CD4-positive, alpha-beta memory T cell (primary cell): ENCODE measurements at regions not wholly inside any gene's neighbourhood (a gene's known extent, or its start where the extent isn't known, plus 50 kb on each side); places are given as distances from the start of the nearest gene placed in this dataset.

Experiments used
- CTCF ChIA-PET: fragments of 350-600 bp; sonication (Branson Sonifier 250); formaldehyde crosslinking; loops from one replicate; lab custom pipeline; 2021; ENCODE audit warnings: inconsistent platforms; ENCODE audit not compliant: partially characterized antibody; lab: Charles Lee
- POLR2A ChIA-PET: fragments of 350-600 bp; sonication (Branson Sonifier 250); formaldehyde crosslinking; loops from one replicate; lab custom pipeline; 2021; ENCODE audit not compliant: partially characterized antibody; lab: Charles Lee
- DNase-seq, 5 donors: peaks; one replicate each; pipeline versions ENCODE4 v3.0.0 to v3.0.0-alpha.2; 2020 to 2022; ENCODE audit warnings: mixed read lengths in 1 of 5
- H3K27ac ChIP-seq: one replicate; pipeline ENCODE4 v1.7.0; 2013; ENCODE audit warnings: low read depth, low read length
- H3K27me3 ChIP-seq: 2 replicates; pipeline ENCODE4 v1.7.0; 2013; ENCODE audit warnings: mild to moderate bottlenecking, low read length, moderate library complexity; ENCODE audit not compliant: insufficient read depth
- H3K36me3 ChIP-seq: 2 replicates; pipeline ENCODE4 v1.7.0; 2013; ENCODE audit warnings: mild to moderate bottlenecking, low read length, moderate library complexity; ENCODE audit not compliant: insufficient read depth
- H3K4me1 ChIP-seq: 2 replicates; pipeline ENCODE4 v1.7.0; 2013; ENCODE audit warnings: mild to moderate bottlenecking, low read length, moderate library complexity; ENCODE audit not compliant: insufficient read depth
- H3K4me3 ChIP-seq, 2 donors: one replicate each; pipeline ENCODE4 v1.7.0; 2013; ENCODE audit warnings: low read length in 2 of 2, mild to moderate bottlenecking in 1 of 2
- H3K9me3 ChIP-seq, 2 donors: one replicate each; pipeline ENCODE4 v1.7.0; 2013; ENCODE audit warnings: low read length in 2 of 2, control low read depth in 1 of 2; ENCODE audit not compliant: control insufficient read depth in 1 of 2
- H3K27ac Mint-ChIP-seq, 7 donors: one replicate each; pipeline ENCODE4 v1.8.0; 2020 to 2021; ENCODE audit warnings: mixed read lengths in 7 of 7, mild to moderate bottlenecking in 6 of 7, inconsistent platforms in 3 of 7, moderate library complexity in 3 of 7
- H3K27me3 Mint-ChIP-seq, 2 donors: one replicate each; pipeline ENCODE4 v1.8.0; 2020 to 2021; ENCODE audit warnings: mixed read lengths in 2 of 2
- H3K36me3 Mint-ChIP-seq, 2 donors: one replicate each; pipeline ENCODE4 v1.8.0; 2020 to 2021; ENCODE audit warnings: mixed read lengths in 2 of 2, inconsistent platforms in 1 of 2, mild to moderate bottlenecking in 1 of 2
- H3K4me1 Mint-ChIP-seq, 4 donors: one replicate each; pipeline ENCODE4 v1.8.0; 2020 to 2021; ENCODE audit warnings: mixed read lengths in 4 of 4, mild to moderate bottlenecking in 1 of 4
- H3K4me3 Mint-ChIP-seq, 8 donors: one replicate each; pipeline ENCODE4 v1.8.0; 2020 to 2021; ENCODE audit warnings: mixed read lengths in 8 of 8, mild to moderate bottlenecking in 7 of 8, moderate library complexity in 6 of 8, inconsistent platforms in 3 of 8
- H3K9me3 Mint-ChIP-seq, 8 donors: one replicate each; pipeline ENCODE4 v1.8.0; 2020 to 2021; ENCODE audit warnings: mixed read lengths in 8 of 8, mild to moderate bottlenecking in 5 of 8, inconsistent platforms in 3 of 8, moderate library complexity in 1 of 8
- intact Hi-C: fragments of 100-400 bp; cut with micrococcal nuclease; formaldehyde crosslinking; loops from one replicate; pipeline ENCODE4 v1.15.1; 2023

DNA sequence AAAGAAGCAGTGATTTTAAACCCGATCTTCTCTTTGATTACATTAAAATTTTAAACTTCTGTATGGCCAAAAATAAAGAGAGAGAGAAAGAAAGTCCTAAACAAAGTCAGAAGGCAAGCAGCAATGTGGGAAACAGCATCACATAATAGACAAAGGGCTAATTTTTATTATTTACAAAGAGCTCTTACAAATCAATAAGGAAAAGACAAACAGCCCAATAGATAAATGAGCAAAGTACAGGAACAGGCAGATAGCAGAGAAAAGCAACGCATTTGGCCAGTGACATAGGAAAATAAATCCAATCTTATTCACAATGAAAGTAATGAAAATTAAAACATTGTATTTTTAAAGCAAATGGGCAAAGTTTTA lies 93.1 kb downstream of the SALL1 start:
- no peak overlapping the region for H3K27ac ChIP-seq
- no peak overlapping the region for H3K4me3 ChIP-seq
- H3K27me3 Mint-ChIP-seq = peaks cover 5 to 13% of the 10 kb centered on the region in 2 donors
- H3K27ac Mint-ChIP-seq = no peak overlapping the region
- no peaks in the 10 kb centered on the region for H3K36me3 Mint-ChIP-seq
- ChIA-PET POLR2A (no interaction called here), CTCF (no interaction called here)
- peaks cover 0 to 3% (median 0%) of the 10 kb centered on the region in 8 donors for H3K9me3 Mint-ChIP-seq
- no peaks in the 10 kb centered on the region for H3K9me3 ChIP-seq
- H3K27me3 ChIP-seq = no peaks in the 10 kb centered on the region
- no peaks in the 10 kb centered on the region for H3K36me3 ChIP-seq
- no peak for DNase-seq
- no peak overlapping the region for H3K4me3 Mint-ChIP-seq
- H3K4me1 Mint-ChIP-seq = no peaks in the 10 kb centered on the region
- intact Hi-C loops = no loop called here
- H3K4me1 ChIP-seq = no peaks in the 10 kb centered on the region

DNA sequence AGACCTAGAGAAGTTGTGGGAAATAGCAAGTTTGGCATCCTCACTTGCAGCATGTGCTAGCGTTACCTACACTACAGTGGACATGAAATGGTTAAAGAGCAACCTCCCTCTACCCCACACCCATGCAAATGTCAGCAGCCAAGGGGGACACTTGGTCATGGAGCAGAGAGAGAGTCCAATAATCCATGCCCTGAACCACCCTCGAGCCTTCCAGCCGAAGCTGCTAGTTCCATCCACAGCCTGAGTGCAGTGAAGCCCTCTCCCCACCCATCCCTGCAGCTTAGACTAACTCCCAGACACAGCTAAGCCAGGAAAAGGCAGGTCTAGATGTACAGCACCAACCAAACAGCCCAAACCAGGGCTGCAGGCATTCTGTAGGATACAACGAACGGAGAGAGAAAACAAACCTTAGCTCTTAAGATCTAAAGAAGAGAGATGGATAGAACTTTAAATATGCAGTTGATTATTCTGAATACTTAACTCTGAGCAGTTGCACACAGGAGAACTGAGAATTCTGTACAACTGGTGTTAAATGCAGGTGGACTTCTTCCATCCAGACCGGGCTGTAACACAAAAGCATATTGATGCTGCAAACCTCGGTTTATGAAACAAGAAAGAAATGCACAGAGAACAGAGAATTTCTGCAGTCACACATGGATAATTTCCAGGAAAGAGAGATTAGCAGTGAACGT lies 93.8 kb downstream of the SALL1 start:
- intact Hi-C loops = no loop called here
- no peak for DNase-seq
- H3K36me3 ChIP-seq = no peaks in the 10 kb centered on the region
- Mint-ChIP-seq H3K9me3 (peaks cover 0 to 3% (median 0%) of the 10 kb centered on the region in 8 donors), H3K27me3 (peaks cover 5 to 13% of the 10 kb centered on the region in 2 donors), H3K4me1 (no peaks in the 10 kb centered on the region), H3K4me3 (no peak overlapping the region), H3K36me3 (no peaks in the 10 kb centered on the region), H3K27ac (no peak overlapping the region)
- POLR2A ChIA-PET = no interaction called here
- no peak overlapping the region for H3K4me3 ChIP-seq
- CTCF ChIA-PET = no interaction called here
- H3K27me3 ChIP-seq = no peaks in the 10 kb centered on the region
- no peaks in the 10 kb centered on the region for H3K4me1 ChIP-seq
- H3K27ac ChIP-seq = no peak overlapping the region
- H3K9me3 ChIP-seq = no peaks in the 10 kb centered on the region

DNA sequence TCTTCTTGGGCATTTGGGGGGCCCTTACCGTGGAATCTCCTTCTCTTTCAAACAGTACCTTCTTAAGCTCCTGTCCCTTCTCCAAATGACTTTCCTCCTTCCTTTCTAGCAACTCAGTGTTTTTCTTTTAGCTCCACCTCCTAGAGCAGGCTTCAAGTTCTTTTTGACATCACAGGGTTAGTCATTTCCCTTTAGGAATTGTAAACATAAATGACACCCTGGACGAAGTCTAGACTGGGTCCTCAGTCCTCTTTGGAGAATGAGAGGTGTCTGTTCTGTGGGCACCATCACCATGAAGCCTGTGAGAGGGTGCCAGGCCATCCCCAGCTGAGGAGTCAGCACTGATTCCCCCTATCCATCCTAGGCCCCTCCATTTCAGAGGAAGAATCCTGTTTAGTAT lies 94.7 kb downstream of the SALL1 start:
- Mint-ChIP-seq H3K27ac (no peak overlapping the region), H3K4me3 (no peak overlapping the region), H3K36me3 (no peaks in the 10 kb centered on the region), H3K27me3 (peaks cover 2 to 13% of the 10 kb centered on the region in 2 donors), H3K4me1 (no peaks in the 10 kb centered on the region), H3K9me3 (peaks cover 0 to 3% (median 0%) of the 10 kb centered on the region in 8 donors)
- CTCF ChIA-PET = no interaction called here
- POLR2A ChIA-PET = no interaction called here
- Histone ChIP-seq H3K4me1 (no peaks in the 10 kb centered on the region), H3K36me3 (no peaks in the 10 kb centered on the region), H3K27me3 (no peaks in the 10 kb centered on the region), H3K27ac (no peak overlapping the region), H3K4me3 (no peak overlapping the region), H3K9me3 (no peaks in the 10 kb centered on the region)
- intact Hi-C loops = no loop called here
- DNase-seq = no peak

DNA sequence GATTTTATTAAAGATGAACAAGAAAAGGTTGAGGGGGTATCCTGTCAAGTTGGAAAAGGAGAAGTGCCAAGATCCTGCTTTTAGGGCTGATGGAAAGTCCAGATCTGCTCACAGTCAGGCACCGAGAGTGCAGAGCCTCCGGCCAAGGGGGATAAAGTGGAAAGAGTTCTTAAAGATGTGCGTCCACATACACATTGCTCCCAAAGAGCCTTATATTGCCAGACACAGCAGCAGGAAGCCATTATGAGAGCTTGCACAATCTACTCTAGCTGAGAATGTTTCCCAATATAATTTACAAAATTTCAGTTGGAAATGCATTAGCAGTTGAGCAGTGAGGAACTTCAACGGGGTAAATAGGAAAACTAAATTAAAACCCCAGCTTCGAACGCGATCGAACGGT lies 95.6 kb downstream of the SALL1 start:
- Mint-ChIP-seq H3K4me1 (no peaks in the 10 kb centered on the region), H3K36me3 (no peaks in the 10 kb centered on the region), H3K27ac (no peak overlapping the region), H3K27me3 (peaks cover 2 to 13% of the 10 kb centered on the region in 2 donors), H3K9me3 (peaks cover 0 to 3% (median 0%) of the 10 kb centered on the region in 8 donors), H3K4me3 (no peak overlapping the region)
- H3K27me3 ChIP-seq = no peaks in the 10 kb centered on the region
- H3K4me1 ChIP-seq = no peaks in the 10 kb centered on the region
- ChIA-PET CTCF (no interaction called here), POLR2A (no interaction called here)
- H3K36me3 ChIP-seq = no peaks in the 10 kb centered on the region
- no peak overlapping the region for H3K27ac ChIP-seq
- H3K9me3 ChIP-seq = no peaks in the 10 kb centered on the region
- no peak overlapping the region for H3K4me3 ChIP-seq
- intact Hi-C loops = no loop called here
- no peak for DNase-seq

DNA sequence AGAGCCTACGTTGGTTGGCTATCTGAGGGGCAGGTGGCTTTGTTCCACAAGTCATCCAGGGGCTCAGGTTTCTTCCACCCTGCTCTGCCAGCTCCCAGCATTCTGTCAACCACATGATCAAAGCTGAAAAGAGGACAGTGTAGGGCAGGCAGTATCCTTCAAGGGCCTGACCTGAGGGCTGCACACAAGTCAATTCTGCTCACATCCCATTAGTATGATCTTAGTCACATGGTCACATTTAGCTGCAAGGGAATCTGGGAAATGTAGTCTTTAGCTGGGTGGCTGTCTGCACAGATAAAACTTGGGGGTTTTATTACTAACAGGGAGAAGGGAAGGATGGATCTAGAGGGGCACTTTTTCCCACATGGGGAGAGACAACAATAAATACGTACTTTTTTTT lies 97.3 kb downstream of the SALL1 start:
- Mint-ChIP-seq H3K4me3 (no peak overlapping the region), H3K36me3 (no peaks in the 10 kb centered on the region)

DNA sequence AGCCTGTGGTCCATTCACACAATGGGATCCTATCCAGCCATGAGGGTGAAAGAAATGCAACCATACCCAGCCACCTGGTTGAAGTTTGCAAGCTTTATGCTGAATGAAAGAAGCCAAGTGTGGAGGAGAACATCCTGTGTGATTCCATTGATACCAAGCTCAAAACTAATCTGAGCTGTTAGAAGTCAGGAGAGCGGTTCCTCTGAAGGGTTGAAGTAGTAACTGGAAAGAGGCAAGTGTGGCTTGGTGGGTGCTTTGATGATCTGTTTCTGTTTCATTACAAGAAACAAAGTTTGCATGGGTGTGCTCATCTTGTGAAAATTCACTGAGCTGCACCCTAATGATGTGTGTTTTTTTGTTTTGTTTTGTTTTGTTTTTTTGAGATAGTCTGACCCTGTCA lies 99.4 kb downstream of the SALL1 start:
- H3K27me3 Mint-ChIP-seq = peaks cover 2 to 5% of the 10 kb centered on the region in 2 donors
- ChIA-PET CTCF (no interaction called here), POLR2A (no interaction called here)
- Histone ChIP-seq H3K27me3 (no peaks in the 10 kb centered on the region), H3K4me1 (no peaks in the 10 kb centered on the region), H3K27ac (no peak overlapping the region), H3K36me3 (no peaks in the 10 kb centered on the region), H3K9me3 (no peaks in the 10 kb centered on the region), H3K4me3 (no peak overlapping the region)
- no peaks in the 10 kb centered on the region for H3K36me3 Mint-ChIP-seq
- H3K4me3 Mint-ChIP-seq = no peak overlapping the region
- H3K9me3 Mint-ChIP-seq = peaks cover 0 to 3% (median 0%) of the 10 kb centered on the region in 8 donors
- intact Hi-C loops = no loop called here
- no peak overlapping the region for H3K27ac Mint-ChIP-seq
- DNase-seq = no peak
- H3K4me1 Mint-ChIP-seq = no peaks in the 10 kb centered on the region

More for the DNA sequence above, 97.3 kb downstream of the SALL1 start:
- POLR2A ChIA-PET = no interaction called here
- peaks cover 0 to 3% (median 0%) of the 10 kb centered on the region in 8 donors for H3K9me3 Mint-ChIP-seq
- CTCF ChIA-PET = no interaction called here
- H3K27me3 Mint-ChIP-seq = peaks cover 2 to 13% of the 10 kb centered on the region in 2 donors
- Histone ChIP-seq H3K9me3 (no peaks in the 10 kb centered on the region), H3K36me3 (no peaks in the 10 kb centered on the region), H3K4me3 (no peak overlapping the region), H3K27me3 (no peaks in the 10 kb centered on the region), H3K27ac (no peak overlapping the region), H3K4me1 (no peaks in the 10 kb centered on the region)
- intact Hi-C loops = no loop called here
- no peak for DNase-seq
- H3K4me1 Mint-ChIP-seq = no peaks in the 10 kb centered on the region
- H3K27ac Mint-ChIP-seq = no peak overlapping the region

DNA sequence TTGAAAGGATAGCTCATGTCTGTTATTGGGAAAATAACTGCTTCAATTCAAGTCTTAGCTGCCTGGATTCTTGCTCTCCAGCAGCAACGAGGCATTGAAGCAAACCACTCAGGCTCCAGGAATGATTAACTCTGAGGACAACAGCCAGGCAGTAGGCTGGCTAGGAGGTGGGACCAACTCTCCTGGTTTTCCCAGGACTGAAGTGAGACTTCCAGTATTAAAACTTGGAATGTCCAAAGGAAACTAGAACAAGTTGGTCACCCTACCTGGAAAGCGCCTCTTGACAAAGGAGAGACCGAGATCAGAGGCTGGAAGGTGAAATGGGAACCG lies 100.7 kb downstream of the SALL1 start:
- no peak for DNase-seq
- Mint-ChIP-seq H3K27ac (no peak overlapping the region), H3K27me3 (peaks cover 2 to 4% of the 10 kb centered on the region in 2 donors), H3K36me3 (no peaks in the 10 kb centered on the region), H3K4me3 (no peak overlapping the region), H3K9me3 (peaks cover 0 to 3% (median 0%) of the 10 kb centered on the region in 8 donors), H3K4me1 (no peaks in the 10 kb centered on the region)
- H3K36me3 ChIP-seq = no peaks in the 10 kb centered on the region
- no peak overlapping the region for H3K4me3 ChIP-seq
- intact Hi-C loops = no loop called here
- ChIA-PET POLR2A (no interaction called here), CTCF (interaction anchor here (1.0 kb wide), 1 partner anchor 15 kb away, joined by 3 read pairs; no protein-coding TSS in a partner anchor)
- H3K4me1 ChIP-seq = no peaks in the 10 kb centered on the region
- H3K27me3 ChIP-seq = no peaks in the 10 kb centered on the region
- H3K27ac ChIP-seq = no peak overlapping the region
- no peaks in the 10 kb centered on the region for H3K9me3 ChIP-seq
